ENCODE measurements at regions not wholly inside any gene's neighbourhood (a gene's known extent, or its start where the extent isn't known, plus 50 kb on each side); places are given as distances from the start of the nearest gene placed in this dataset.

- TF ChIP-seq YY1 (IDR thresholded peaks at IDR 0.05; ENCODE audit: extremely low read depth, insufficient replicate concordance, low read depth, low read length), result no peak
- no peak for TF ChIP-seq SRF (IDR thresholded peaks at IDR 0.05; ENCODE audit: low read depth)
- no peak for TF ChIP-seq CTCF (IDR thresholded peaks at IDR 0.05 in 2 of 3, conservative IDR thresholded peaks at IDR 0.05 in 1 of 3; ENCODE audit: borderline replicate concordance in 1 of 3, insufficient read depth in 1 of 3, low read depth in 2 of 3, low read length in 2 of 3)
- TF ChIP-seq POLR2A (IDR thresholded peaks at IDR 0.05; ENCODE audit: borderline replicate concordance, extremely low read depth, insufficient read depth, insufficient read length), result no peak
- no peak for TF ChIP-seq REST (IDR thresholded peaks at IDR 0.05; ENCODE audit: low read depth)
- TF ChIP-seq ZFX (IDR thresholded peaks at IDR 0.05), result no peak
- TF ChIP-seq EZH2 (IDR thresholded peaks at IDR 0.05), result no peak
- no peak for TF ChIP-seq TCF7L2 (IDR thresholded peaks at IDR 0.05; ENCODE audit: borderline replicate concordance, extremely low read depth, insufficient read depth, insufficient read length)
- no peak for TF ChIP-seq SIN3A (IDR thresholded peaks at IDR 0.05; ENCODE audit: low read depth)
Measured at GRCh38 chr15:93360976-93361375, 272.0 kb upstream of the RGMA start.
